PC-3 (cell line): ENCODE measurements at regions not wholly inside any gene's neighbourhood (a gene's known extent, or its start where the extent isn't known, plus 50 kb on each side); places are given as distances from the start of the nearest gene placed in this dataset.

Source experiments
- CTCF ChIP-seq: fragments of 300-600 bp; sonication (generic); conservative IDR thresholded peaks from 2 replicates; pipeline ENCODE4 v1.5.1; 2017; ENCODE audit warnings: antibody characterized with exemption, low read depth, mild to moderate bottlenecking, low read length
- EZH2 ChIP-seq: fragments of 300-600 bp; sonication (generic); IDR thresholded peaks from one replicate; pipeline ENCODE4 v1.6.1; 2017; ENCODE audit warnings: antibody characterized with exemption, mild to moderate bottlenecking, low read length; ENCODE audit not compliant: unreplicated experiment

GRCh38 chr10:125444790-125445189, 238.2 kb downstream of the TEX36 start:
- TF ChIP-seq CTCF (no peak), EZH2 (no peak)
